H9 (cell line): ENCODE measurements at regions not wholly inside any gene's neighbourhood (a gene's known extent, or its start where the extent isn't known, plus 50 kb on each side); places are given as distances from the start of the nearest gene placed in this dataset.

Source experiments
- DNase-seq: peaks from one replicate; pipeline ENCODE4 v3.0.0-alpha.2; 2017
- H2AFZ ChIP-seq: one replicate; pipeline ENCODE4 v1.6.1; 2013; ENCODE audit warnings: mild to moderate bottlenecking, low read length, control low read depth, moderate library complexity
- H2AK5ac ChIP-seq: 2 replicates; pipeline ENCODE4 v1.6.1; 2013; ENCODE audit warnings: low read length, control low read depth, mixed read lengths; ENCODE audit not compliant: insufficient read length
- H2BK120ac ChIP-seq: one replicate; pipeline ENCODE4 v1.6.1; 2013; ENCODE audit warnings: low read depth, mild to moderate bottlenecking, low read length, control low read depth, inconsistent platforms; ENCODE audit not compliant: poor library complexity, severe bottlenecking
- H2BK12ac ChIP-seq: 2 replicates; pipeline ENCODE4 v1.6.1; 2013; ENCODE audit warnings: low read length, control low read depth, mixed read lengths, low read depth; ENCODE audit not compliant: insufficient read length
- H2BK15ac ChIP-seq: 2 replicates; pipeline ENCODE4 v1.6.1; 2013; ENCODE audit warnings: low read depth, low read length, control low read depth
- H2BK20ac ChIP-seq: one replicate; pipeline ENCODE4 v1.6.1; 2013; ENCODE audit warnings: low read depth, mild to moderate bottlenecking, low read length, control low read depth, inconsistent platforms; ENCODE audit not compliant: poor library complexity, severe bottlenecking
- H2BK5ac ChIP-seq: 2 replicates; pipeline ENCODE4 v1.6.1; 2013; ENCODE audit warnings: low read length, control low read depth, mixed read lengths; ENCODE audit not compliant: insufficient read length
- H3K14ac ChIP-seq: 2 replicates; pipeline ENCODE4 v1.6.1; 2013; ENCODE audit warnings: low read length, control low read depth; ENCODE audit not compliant: insufficient read depth
- H3K18ac ChIP-seq: 2 replicates; pipeline ENCODE4 v1.6.1; 2013; ENCODE audit warnings: low read depth, mild to moderate bottlenecking, mixed read lengths, low read length, control low read depth; ENCODE audit not compliant: insufficient read length
- H3K23ac ChIP-seq: 2 replicates; pipeline ENCODE4 v1.6.1; 2013; ENCODE audit warnings: low read length, control low read depth, mixed read lengths, low read depth; ENCODE audit not compliant: insufficient read length
- H3K23me2 ChIP-seq: 2 replicates; pipeline ENCODE4 v1.6.1; 2013; ENCODE audit warnings: low read depth, mild to moderate bottlenecking, mixed read lengths, low read length, control low read depth; ENCODE audit not compliant: insufficient read length, poor library complexity, severe bottlenecking
- H3K27ac ChIP-seq: 2 replicates; pipeline ENCODE4 v1.5.1; 2013; ENCODE audit warnings: low read length, control low read depth, mixed read lengths, low read depth; ENCODE audit not compliant: insufficient read length
- H3K27me3 ChIP-seq: 2 replicates; pipeline ENCODE4 v1.6.1; 2013; ENCODE audit warnings: low read length, control low read depth, inconsistent platforms; ENCODE audit not compliant: insufficient read depth
- H3K4ac ChIP-seq: 2 replicates; pipeline ENCODE4 v1.6.1; 2013; ENCODE audit warnings: low read depth, mild to moderate bottlenecking, control low read depth, inconsistent platforms, low read length, moderate library complexity
- H3K4me1 ChIP-seq: 2 replicates; pipeline ENCODE4 v1.6.1; 2013; ENCODE audit warnings: low read length, control low read depth, inconsistent platforms; ENCODE audit not compliant: insufficient read depth
- H3K4me2 ChIP-seq: 2 replicates; pipeline ENCODE4 v1.6.1; 2013; ENCODE audit warnings: low read length, control low read depth, mixed read lengths; ENCODE audit not compliant: insufficient read length, insufficient read depth
- H3K56ac ChIP-seq: 2 replicates; pipeline ENCODE4 v1.6.1; 2013; ENCODE audit warnings: low read depth, mild to moderate bottlenecking, mixed read lengths, low read length, control low read depth; ENCODE audit not compliant: insufficient read length
- H3K79me1 ChIP-seq: 2 replicates; pipeline ENCODE4 v1.6.1; 2013; ENCODE audit warnings: low read depth, mild to moderate bottlenecking, moderate library complexity, low read length, control low read depth, inconsistent platforms; ENCODE audit not compliant: insufficient read depth, poor library complexity, severe bottlenecking
- H3K79me2 ChIP-seq: 2 replicates; pipeline ENCODE4 v1.6.1; 2013; ENCODE audit warnings: low read length, control low read depth, inconsistent platforms; ENCODE audit not compliant: insufficient read depth
- H3K9ac ChIP-seq: 2 replicates; pipeline ENCODE4 v1.6.1; 2013; ENCODE audit warnings: low read length, control low read depth, mixed read lengths; ENCODE audit not compliant: insufficient read length; ENCODE audit errors: extremely low read depth
- H3K9me3 ChIP-seq: one replicate; pipeline ENCODE4 v1.6.1; 2013; ENCODE audit warnings: low read depth, low read length, inconsistent platforms; ENCODE audit not compliant: control insufficient read depth
- H3T11ph ChIP-seq: one replicate; pipeline ENCODE4 v1.6.1; 2013; ENCODE audit warnings: mild to moderate bottlenecking, low read length, control low read depth, inconsistent platforms
- H4K20me1 ChIP-seq: one replicate; pipeline ENCODE4 v1.6.1; 2013; ENCODE audit not compliant: control insufficient read depth, insufficient read length, insufficient read depth
- H4K5ac ChIP-seq: 2 replicates; pipeline ENCODE4 v1.6.1; 2013; ENCODE audit warnings: low read depth, mild to moderate bottlenecking, mixed read lengths, low read length, control low read depth; ENCODE audit not compliant: insufficient read length
- H4K8ac ChIP-seq: replicated peaks from 2 replicates; pipeline ENCODE4 v1.6.1; 2013; ENCODE audit warnings: low read length, control low read depth, mixed read lengths, low read depth; ENCODE audit not compliant: insufficient read length
- H4K91ac ChIP-seq: 2 replicates; pipeline ENCODE4 v1.6.1; 2013; ENCODE audit warnings: low read depth, mild to moderate bottlenecking, moderate library complexity, mixed read lengths, low read length, control low read depth; ENCODE audit not compliant: insufficient read length
- H3K27ac Mint-ChIP-seq, 3 experiments: 2 replicates in 2 of 3; 3 replicates in 1 of 3; pipeline ENCODE4 v1.8.0; 2020 to 2021; ENCODE audit warnings: mixed read lengths in 3 of 3, mild to moderate bottlenecking in 1 of 3, moderate library complexity in 1 of 3
- H3K27me3 Mint-ChIP-seq: 2 replicates; pipeline ENCODE4 v1.8.0; 2021; ENCODE audit warnings: low read depth, mild to moderate bottlenecking, moderate library complexity, mixed read lengths
- H3K36me3 Mint-ChIP-seq, 3 experiments: 2 replicates in 2 of 3; 3 replicates in 1 of 3; pipeline ENCODE4 v1.8.0; 2020 to 2021; ENCODE audit warnings: low read depth in 3 of 3, mixed read lengths in 3 of 3; ENCODE audit not compliant: insufficient read depth in 1 of 3
- H3K4me1 Mint-ChIP-seq, 2 experiments: 2 replicates each; pipeline ENCODE4 v1.8.0; 2020; ENCODE audit warnings: mixed read lengths in 2 of 2
- H3K4me3 Mint-ChIP-seq, 2 experiments: 2 replicates in 1 of 2; 3 replicates in 1 of 2; pipeline ENCODE4 v1.8.0; 2020 to 2021; ENCODE audit warnings: mild to moderate bottlenecking in 2 of 2, mixed read lengths in 2 of 2, moderate library complexity in 1 of 2
- H3K9me3 Mint-ChIP-seq, 2 experiments: 2 replicates in 1 of 2; 3 replicates in 1 of 2; pipeline ENCODE4 v1.8.0; 2020; ENCODE audit warnings: mild to moderate bottlenecking in 2 of 2, mixed read lengths in 2 of 2, moderate library complexity in 1 of 2
- WGBS: extraction: QIAGEN DNeasy Blood & Tissue Kit; methylation state at CpG from one replicate; pipeline ENCODE4 v1.1.7; 2013; ENCODE audit warnings: missing lambda C conversion rate, low lambda C conversion rate, mixed read lengths; ENCODE audit not compliant: insufficient read length; ENCODE audit errors: extremely low coverage; 5-methylcytosine and 5-hydroxymethylcytosine counted together
- TF ChIP-seq, protein P1 (sequence below): fragments of 200-600 bp; sonication (generic); conservative IDR thresholded peaks from 3 replicates; pipeline ENCODE4 v1.8.0; 2021; ENCODE audit warnings: antibody characterized with exemption, mild to moderate bottlenecking

- Histone ChIP-seq H2BK12ac (no peak overlapping the region), H4K91ac (no peak overlapping the region), H2BK120ac (no peak overlapping the region), H2BK15ac (no peak overlapping the region), H3K4ac (no peak overlapping the region), H3T11ph (no peak overlapping the region), H4K5ac (no peak overlapping the region), H3K23ac (no peak overlapping the region), H3K9me3 (no peaks in the 10 kb centered on the region), H2BK20ac (no peak overlapping the region), H3K4me1 (peaks cover 7% of the 10 kb centered on the region; the same call in 1 of the 2 replicates), H3K4me2 (no peak overlapping the region), H2AFZ (no peak overlapping the region), H3K56ac (no peak overlapping the region), H3K18ac (no peak overlapping the region), H4K8ac (no peak overlapping the region), H3K79me2 (no peaks in the 10 kb centered on the region), H3K23me2 (peaks cover 3% of the 10 kb centered on the region), H4K20me1 (no peaks in the 10 kb centered on the region), H3K79me1 (no peaks in the 10 kb centered on the region), H2AK5ac (no peak overlapping the region), H3K14ac (no peak overlapping the region), H3K9ac (no peak overlapping the region), H3K27ac (no peak overlapping the region), H2BK5ac (no peak overlapping the region), H3K27me3 (no peaks in the 10 kb centered on the region; the same call in 1 of the 2 replicates)
- H3K4me3 Mint-ChIP-seq: no peak overlapping the region
- TF ChIP-seq, protein P1, sequence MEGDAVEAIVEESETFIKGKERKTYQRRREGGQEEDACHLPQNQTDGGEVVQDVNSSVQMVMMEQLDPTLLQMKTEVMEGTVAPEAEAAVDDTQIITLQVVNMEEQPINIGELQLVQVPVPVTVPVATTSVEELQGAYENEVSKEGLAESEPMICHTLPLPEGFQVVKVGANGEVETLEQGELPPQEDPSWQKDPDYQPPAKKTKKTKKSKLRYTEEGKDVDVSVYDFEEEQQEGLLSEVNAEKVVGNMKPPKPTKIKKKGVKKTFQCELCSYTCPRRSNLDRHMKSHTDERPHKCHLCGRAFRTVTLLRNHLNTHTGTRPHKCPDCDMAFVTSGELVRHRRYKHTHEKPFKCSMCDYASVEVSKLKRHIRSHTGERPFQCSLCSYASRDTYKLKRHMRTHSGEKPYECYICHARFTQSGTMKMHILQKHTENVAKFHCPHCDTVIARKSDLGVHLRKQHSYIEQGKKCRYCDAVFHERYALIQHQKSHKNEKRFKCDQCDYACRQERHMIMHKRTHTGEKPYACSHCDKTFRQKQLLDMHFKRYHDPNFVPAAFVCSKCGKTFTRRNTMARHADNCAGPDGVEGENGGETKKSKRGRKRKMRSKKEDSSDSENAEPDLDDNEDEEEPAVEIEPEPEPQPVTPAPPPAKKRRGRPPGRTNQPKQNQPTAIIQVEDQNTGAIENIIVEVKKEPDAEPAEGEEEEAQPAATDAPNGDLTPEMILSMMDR: no peak
- H3K4me1 Mint-ChIP-seq: peaks cover 34 to 44% of the 10 kb centered on the region in 2 experiments
- H3K9me3 Mint-ChIP-seq: no peaks in the 10 kb centered on the region
- no peaks in the 10 kb centered on the region; a peak in 1 of 7 replicates for H3K36me3 Mint-ChIP-seq
- no CpG with 5 or more reads among the region's 4 CpGs for WGBS
- H3K27ac Mint-ChIP-seq: no peak overlapping the region
- DNase-seq: no peak
- H3K27me3 Mint-ChIP-seq: peaks cover 30% of the 10 kb centered on the region
Measured at GRCh38 chr14:49997991-49998390, 105.1 kb downstream of the ARF6 start.
